Epithelial cell of proximal tubule (primary cell): ENCODE measurements at regions not wholly inside any gene's neighbourhood (a gene's known extent, or its start where the extent isn't known, plus 50 kb on each side); places are given as distances from the start of the nearest gene placed in this dataset.

ENCODE experiments used
- DNase-seq: peaks from one replicate; pipeline ENCODE4 v3.0.0-alpha.2; 2011; ENCODE audit warnings: low read depth
- H3K4me3 ChIP-seq: 2 replicates; pipeline ENCODE4 v1.5.1; 2011; ENCODE audit warnings: low read depth, mild to moderate bottlenecking, low read length
- TF ChIP-seq, protein P1 (sequence below): conservative IDR thresholded peaks from 2 replicates; pipeline ENCODE4 v1.5.1; 2012; ENCODE audit warnings: low read depth, mild to moderate bottlenecking, low read length

DNA sequence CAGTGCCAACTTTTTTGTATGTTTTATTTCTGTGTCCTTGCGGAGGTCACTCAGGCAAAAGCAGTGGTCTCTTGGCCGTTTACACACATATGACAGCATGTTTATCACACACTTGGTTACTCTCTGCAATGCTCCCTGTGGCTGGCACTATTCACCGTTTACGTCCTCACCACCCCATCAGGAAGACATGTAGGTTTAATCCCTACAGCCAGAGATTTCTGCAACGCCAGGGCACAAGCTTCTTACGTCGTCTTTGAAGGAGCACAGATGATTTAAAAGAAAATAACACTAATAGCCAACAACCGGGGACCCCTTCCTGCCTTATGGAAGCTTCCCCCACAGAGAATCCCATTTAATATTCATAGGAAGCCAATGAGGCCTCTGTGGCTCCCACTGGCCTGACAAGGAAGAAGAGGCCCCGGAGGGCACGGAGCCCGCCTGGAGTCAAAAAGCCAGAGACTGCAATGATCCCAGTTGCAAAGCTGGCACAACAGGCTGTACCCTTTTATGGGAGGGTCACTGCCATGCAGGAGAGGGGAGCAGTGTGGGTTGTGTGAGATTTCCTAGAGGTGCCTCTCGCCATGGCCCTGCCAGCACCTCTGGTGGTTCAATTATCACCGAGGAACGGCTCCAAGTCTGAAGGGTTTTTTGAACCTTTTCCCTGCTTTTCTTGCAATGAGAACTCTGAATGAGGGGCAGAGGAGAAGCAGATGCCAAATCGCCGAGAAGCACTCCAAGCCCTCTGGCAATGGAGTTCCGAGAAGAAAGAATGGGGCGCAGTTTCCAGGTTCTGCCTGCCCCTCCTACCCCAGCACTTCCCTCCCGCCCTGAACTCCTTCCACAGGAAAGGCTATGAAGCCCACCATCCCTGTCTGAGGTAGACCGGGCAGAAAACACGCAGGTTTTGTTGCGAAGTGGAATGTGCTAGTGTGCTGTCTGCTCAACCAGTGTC, 96.2 kb downstream of the THBS2 start:
- no peak for DNase-seq
- no peak overlapping the region for H3K4me3 ChIP-seq
- TF ChIP-seq, protein P1, sequence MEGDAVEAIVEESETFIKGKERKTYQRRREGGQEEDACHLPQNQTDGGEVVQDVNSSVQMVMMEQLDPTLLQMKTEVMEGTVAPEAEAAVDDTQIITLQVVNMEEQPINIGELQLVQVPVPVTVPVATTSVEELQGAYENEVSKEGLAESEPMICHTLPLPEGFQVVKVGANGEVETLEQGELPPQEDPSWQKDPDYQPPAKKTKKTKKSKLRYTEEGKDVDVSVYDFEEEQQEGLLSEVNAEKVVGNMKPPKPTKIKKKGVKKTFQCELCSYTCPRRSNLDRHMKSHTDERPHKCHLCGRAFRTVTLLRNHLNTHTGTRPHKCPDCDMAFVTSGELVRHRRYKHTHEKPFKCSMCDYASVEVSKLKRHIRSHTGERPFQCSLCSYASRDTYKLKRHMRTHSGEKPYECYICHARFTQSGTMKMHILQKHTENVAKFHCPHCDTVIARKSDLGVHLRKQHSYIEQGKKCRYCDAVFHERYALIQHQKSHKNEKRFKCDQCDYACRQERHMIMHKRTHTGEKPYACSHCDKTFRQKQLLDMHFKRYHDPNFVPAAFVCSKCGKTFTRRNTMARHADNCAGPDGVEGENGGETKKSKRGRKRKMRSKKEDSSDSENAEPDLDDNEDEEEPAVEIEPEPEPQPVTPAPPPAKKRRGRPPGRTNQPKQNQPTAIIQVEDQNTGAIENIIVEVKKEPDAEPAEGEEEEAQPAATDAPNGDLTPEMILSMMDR, result no peak

DNA sequence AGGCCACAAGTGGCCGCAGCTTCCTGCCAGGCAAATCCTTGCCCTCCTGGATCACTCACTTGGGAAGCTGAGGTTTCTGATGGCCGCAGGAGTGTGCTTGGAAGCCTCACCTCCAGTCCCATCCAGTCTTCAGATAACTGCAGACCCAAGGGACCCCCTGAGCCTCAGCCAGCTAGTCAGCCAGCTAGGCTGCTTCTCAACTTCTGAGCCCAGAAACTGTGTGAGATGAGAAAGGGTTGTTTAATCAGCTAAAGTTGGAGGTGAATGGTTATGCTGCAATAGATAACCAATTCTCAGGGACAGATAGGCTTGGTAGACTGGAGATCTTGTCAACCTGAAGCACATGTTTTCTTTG, 96.9 kb downstream of the THBS2 start:
- DNase-seq, result no peak
- H3K4me3 ChIP-seq, result no peak overlapping the region
- TF ChIP-seq, protein P1, result no peak

DNA sequence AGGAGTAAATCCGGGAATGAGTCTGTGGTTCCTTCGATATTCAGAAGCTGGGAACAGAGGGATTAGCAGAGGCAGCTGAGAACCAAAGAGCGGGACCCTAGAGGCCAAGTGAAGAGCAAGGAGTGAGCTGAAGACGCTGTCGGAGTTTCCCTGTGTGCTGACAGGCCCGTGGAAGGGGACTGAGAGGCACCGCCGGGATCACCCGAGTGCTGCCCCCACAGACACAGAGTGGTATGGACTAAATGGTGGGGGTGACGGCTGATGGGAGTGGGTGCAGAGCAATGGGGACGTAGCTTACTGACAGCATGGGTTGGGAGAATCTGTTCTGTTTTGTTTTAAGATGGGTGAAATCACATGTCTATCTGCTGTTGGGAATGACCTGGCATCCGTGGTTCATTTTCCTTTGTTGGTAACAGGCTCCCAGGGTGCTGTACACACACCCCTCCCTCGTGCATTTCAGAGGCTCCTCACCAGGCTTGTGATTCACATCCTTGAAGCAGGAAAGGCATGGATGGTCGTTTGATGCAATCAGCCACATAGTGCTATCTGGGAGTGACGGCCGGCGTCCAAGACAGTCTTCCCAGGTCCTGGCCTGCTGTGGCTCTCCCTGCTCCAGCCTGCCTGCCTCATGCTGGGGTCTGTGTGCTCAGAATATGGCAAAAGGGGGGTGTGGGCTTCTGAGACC, 97.4 kb downstream of the THBS2 start:
- TF ChIP-seq, protein P1, result no peak
- DNase-seq, result no peak
- no peak overlapping the region for H3K4me3 ChIP-seq

DNA sequence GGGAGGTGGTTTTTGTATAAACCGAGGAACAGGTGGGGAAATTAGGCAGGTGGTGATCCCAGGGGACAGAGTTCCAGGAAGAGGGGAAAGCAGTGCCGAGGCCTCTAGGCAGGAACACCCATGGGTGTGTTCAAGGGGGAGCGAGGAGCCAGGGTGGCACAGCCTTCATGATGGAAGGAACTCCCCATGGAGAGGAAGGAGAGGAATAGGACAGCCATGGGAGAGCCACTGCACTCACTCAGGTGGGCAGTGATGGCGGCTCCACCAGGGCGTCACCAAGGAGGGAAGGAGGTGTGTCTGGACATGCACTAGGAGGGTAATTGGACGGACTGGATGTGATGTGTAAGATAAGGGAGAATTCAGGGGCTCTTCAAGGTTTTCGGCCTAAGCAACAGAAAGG, 98.2 kb downstream of the THBS2 start:
- TF ChIP-seq, protein P1, result no peak
- DNase-seq, result no peak
- no peak overlapping the region for H3K4me3 ChIP-seq

DNA sequence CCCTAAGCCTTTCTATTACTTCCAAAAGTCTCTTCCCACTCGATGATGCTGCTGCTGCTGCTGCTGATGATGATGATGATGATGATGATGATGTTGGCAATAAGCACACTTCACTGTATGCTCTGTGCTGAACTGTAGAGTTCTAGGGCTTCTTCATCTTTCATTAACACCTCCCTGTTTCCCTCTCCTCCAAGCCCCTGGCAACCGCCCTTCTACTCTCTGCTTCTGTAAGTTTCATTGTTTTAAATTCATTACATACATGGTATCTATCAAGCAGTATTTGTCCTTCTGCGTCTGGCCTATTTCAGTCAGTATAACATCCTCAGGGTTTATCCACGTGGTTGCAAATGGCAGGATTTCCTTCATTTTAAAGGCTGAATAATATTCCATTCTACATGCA, 100.2 kb downstream of the THBS2 start:
- no peak for DNase-seq
- H3K4me3 ChIP-seq, result no peak overlapping the region
- TF ChIP-seq, protein P1, result no peak

DNA sequence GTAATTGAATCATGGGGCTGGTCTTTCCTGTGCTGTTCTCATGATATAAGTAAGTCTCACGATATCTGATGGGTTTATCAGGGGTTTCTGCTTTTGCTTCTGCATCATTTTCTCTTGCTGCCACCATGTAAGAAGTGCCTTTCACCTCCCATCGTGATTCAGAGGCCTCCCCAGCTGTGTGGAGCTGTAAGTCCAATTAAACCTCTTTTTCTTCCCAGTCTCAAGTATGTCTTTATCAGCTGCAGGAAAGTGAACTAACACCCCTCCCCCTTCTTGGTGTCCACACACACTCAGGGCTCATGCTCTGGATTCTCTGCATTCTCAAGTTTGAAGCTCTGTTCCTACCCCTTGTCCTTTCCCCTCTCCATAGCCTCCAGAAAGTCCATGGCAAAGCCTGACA, 107.1 kb downstream of the THBS2 start:
- H3K4me3 ChIP-seq, result no peak overlapping the region
- TF ChIP-seq, protein P1, result no peak
- no peak for DNase-seq
